ENCODE measurements at regions not wholly inside any gene's neighbourhood (a gene's known extent, or its start where the extent isn't known, plus 50 kb on each side); places are given as distances from the start of the nearest gene placed in this dataset.

DNA sequence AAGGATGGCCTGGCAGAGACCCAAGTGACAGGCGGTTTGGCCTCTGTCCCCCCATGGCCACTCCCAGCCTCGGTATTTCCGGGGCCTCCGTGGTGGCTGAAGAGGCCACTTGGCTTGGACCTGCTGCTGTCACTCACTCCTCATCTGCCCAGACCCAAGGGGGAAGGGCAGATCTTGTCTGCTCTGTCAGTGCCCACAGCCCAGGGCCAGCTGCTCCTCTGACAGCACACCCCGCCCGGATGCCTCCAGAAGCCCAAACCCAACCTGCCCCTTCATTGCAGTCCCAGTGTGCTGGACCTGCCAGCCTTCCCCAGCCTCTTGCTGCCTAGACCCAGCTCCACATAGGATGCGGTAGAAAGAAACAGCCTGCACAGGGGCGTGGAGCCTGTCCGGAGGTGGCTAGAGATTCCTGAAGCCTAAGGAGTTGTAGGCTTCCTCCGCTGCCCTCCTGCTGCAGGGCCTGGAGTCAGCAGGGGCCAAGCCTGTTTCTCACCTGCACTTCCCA lies 52.0 kb downstream of the MAGEF1 start:
- DNase-seq = no peak

GRCh38 chr3:184658223-184658928 lies 53.5 kb downstream of the MAGEF1 start:
- DNase-seq = peak; percentile 25 to 60 (median 45)

- DNase-seq = no peak
These were observed 54.8 kb downstream of the MAGEF1 start for GRCh38 chr3:184656829-184657681.

GRCh38 chr3:184656458-184656828 lies 55.4 kb downstream of the MAGEF1 start:
- peak in 3 of 4 experiments; percentile 25 to 31 (median 30) for DNase-seq

DNA sequence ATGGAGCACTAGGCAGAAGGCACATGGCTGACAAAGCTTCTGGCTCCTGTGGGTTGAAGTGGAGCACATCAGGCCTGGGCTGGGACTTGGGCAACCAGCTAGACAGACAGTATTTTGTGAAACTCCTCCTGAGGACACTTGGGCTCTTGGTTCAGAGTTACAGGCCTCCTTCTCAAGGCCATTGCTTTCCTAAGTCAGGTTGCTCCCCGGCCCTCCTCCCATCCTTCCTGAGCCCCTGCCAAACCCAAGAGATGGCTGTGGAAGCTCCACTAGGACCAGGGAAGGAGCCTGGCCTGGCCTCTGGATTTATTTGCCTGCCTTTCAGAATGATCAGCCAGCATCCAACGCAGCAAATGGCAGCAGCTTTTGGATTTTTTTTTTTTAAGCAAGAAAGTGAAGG lies 56.3 kb downstream of the MAGEF1 start:
- no peak for DNase-seq

- DNase-seq = no peak
These were observed 57.5 kb downstream of the MAGEF1 start for GRCh38 chr3:184654375-184654774.

- peak in 3 of 4 experiments; percentile 17 to 27 (median 19) for DNase-seq
These were observed 59.4 kb downstream of the MAGEF1 start for GRCh38 chr3:184652465-184652864.

DNA sequence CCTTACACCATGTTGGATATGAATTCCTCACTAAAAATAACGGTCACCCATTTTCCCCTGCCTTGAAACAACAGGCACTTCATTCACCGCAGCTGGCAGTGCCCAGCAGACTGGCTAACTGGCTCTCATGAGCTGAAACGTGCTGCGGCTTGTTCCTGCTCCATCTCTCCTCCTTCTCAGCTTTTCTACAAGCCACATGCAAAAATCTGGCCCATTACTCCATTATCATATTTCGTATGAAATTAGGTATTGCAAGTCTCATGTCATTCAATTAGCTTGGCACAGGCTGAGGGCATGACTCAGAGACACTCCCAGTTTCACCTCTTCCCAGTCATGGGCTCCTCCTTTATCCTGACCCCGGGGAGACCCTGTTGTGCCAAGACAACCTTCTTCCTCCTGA lies 60.0 kb downstream of the MAGEF1 start:
- DNase-seq = no peak

DNA sequence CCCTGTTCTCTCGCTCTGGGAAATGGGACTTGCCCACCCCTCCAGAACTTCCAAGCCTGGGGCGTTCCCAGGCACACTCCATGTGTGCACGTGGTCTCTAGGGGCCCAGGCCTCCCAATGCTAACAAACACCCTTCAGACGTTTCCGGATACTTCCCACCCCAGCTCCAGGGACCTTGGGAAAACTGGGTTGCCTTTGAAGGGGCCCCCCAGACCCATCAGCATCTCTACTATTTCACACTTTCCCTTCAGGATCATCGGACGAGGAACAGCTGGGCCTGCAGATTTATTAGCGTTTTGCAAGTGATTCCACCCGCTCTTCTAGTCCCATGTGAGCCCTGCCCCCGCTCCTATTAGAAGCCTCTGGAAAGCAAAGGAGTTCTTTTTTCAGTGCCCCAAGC lies 63.2 kb downstream of the MAGEF1 start:
- DNase-seq = no peak

DNA sequence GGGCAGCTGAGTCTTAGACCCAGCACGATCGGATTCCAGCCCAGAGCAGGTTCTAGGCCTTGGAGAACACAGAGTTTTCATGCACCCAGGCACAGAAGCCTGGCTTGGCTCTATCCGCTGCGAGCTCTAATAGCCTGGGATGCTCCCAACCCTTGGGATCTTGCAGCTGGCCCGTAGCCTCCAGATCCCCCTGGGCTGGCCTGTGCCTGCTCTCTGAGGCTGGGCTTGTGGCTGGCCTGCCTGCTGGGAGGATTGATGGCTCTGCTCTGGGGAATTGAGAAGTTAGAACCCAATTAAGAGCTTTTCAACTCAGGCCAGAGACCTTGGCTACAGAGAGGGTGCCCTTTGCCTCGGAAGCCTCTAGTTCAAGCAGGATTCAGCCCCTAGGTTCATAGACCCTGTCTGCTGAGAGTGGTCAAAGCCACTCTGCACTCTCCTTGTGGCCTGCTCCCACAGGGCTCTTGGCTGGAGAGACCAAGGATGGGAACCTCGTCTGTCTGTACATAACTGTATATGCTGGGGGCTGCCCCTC lies 64.4 kb downstream of the MAGEF1 start:
- no peak for DNase-seq

- no peak for DNase-seq
These were observed 66.5 kb downstream of the MAGEF1 start for GRCh38 chr3:184645336-184645735.

DNA sequence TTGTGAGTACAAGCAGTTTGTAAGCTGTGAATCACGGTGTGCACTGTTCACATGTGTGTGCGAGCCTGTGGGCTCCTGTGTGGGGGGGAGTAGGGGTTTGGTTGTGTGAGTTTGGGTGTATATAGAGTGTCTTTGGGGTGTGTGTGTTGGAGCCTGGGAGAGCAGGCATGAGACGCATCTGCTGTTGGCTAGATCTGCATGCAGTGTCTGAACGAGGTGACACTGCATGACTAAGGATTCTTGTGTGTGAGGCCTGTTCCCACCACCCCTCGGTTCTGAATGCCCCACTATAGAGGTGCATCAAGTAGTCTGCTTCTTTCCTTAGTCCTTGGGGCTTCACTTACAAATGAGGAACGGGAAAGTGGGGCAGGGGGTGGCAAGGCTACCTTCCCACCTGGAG lies 68.4 kb downstream of the MAGEF1 start:
- DNase-seq = no peak

DNA sequence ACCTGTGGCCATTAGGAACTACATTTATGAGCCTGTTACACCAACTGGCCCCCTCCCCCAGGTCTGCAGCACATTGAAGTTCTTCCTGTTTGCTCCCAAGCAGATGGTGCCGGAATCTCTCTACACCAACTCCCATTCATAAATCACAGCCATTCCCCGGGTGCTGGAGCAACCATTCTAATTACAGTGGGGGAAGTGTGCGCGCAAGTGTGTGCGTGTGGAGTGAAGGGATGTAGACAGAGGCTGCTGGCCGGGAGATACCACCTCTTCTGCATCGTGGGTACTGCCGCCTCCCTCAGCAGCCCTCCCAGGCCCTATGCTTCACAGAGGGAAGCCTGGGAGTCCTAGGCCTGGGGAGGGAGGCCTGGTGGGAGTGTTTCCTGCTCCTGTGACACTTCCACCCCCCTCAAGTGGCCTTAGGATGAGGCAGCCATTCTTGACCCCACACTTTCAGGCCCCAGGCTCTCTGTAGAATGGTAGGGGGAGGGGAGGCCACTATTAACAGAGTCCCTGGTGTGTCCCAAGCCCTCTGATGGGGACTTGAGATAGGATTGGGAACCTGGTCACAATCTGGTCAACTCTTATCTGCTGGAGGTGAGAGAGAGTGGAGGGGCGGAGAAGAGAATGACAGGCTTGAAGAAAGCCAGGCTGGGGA lies 69.1 kb downstream of the MAGEF1 start:
- DNase-seq = no peak

GRCh38 chr3:184641430-184641829 lies 70.4 kb downstream of the MAGEF1 start:
- no peak for DNase-seq

- DNase-seq = no peak
These were observed 72.5 kb downstream of the MAGEF1 start for GRCh38 chr3:184639351-184639750.

- DNase-seq = peak; percentile 51 to 86 (median 76)
These were observed 74.2 kb downstream of the MAGEF1 start for GRCh38 chr3:184637705-184638104.

DNA sequence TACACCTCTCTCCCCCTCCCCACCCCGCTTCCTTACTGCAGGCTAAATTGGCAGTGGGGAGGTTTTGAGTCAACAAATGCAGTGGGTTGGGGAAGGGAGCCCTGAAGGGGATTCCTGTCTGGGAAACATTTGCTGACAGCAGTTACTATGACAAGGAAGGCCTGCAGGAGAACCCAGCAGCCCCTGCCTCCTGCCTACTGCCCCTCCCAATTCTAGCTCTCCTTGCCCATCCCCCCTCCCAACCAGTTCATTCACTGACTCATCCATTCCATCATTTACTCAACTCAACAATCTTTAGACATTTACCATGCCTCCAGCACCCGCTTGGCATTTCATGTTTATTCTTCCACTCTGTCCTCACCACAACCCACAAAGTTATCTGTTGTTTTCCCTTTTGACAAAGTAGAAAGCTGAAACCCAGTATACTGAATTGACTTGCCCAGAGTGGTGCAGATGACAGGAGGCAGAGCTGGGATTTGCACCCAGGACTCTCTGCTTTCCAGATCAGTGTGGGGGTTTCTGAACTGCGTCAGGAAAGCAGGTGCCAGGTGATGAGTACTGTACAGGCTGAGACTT lies 75.0 kb downstream of the MAGEF1 start:
- peak in 3 of 4 experiments; percentile 24 to 27 (median 26) for DNase-seq

- DNase-seq = no peak
These were observed 74.2 kb downstream of the EPHB3 start for GRCh38 chr3:184635774-184636173.

GRCh38 chr3:184635126-184635525 lies 73.5 kb downstream of the EPHB3 start:
- no peak for DNase-seq

- no peak for DNase-seq
These were observed 71.6 kb downstream of the EPHB3 start for GRCh38 chr3:184633237-184633579.

GRCh38 chr3:184632551-184633236 lies 71.1 kb downstream of the EPHB3 start:
- DNase-seq = no peak

Data from suppressor macrophage (primary cell).